ENCODE measurements at regions not wholly inside any gene's neighbourhood (a gene's known extent, or its start where the extent isn't known, plus 50 kb on each side); places are given as distances from the start of the nearest gene placed in this dataset.

- Histone ChIP-seq H4K5ac (ENCODE audit: insufficient read length, low read depth, low read length) (no peak overlapping the region), H3K4me3 (ENCODE audit: extremely low read depth in 1 of 4, insufficient read depth in 2 of 4, low read depth in 3 of 4, low read length in 4 of 4) (no peak overlapping the region), H3K36me3 (ENCODE audit: control insufficient read depth in 2 of 4, insufficient read depth in 4 of 4, low read length in 3 of 4) (no peaks in the 10 kb centered on the region), H2BK5ac (ENCODE audit: low read depth, low read length) (no peak overlapping the region), H3K9ac (replicated peaks in 1 of 4; ENCODE audit: extremely low read depth in 1 of 4, low read depth in 3 of 4, low read length in 3 of 4) (no peak overlapping the region), H2BK15ac (ENCODE audit: low read length) (no peak overlapping the region), H3K14ac (ENCODE audit: insufficient read length) (no peak overlapping the region), H3K4ac (replicated peaks; ENCODE audit: insufficient read length, low read depth, low read length) (no peak overlapping the region), H3K4me1 (replicated peaks in 1 of 4; ENCODE audit: control insufficient read depth in 3 of 4, insufficient read depth in 4 of 4, low read length in 3 of 4) (peaks cover 0 to 4% (median 3%) of the 10 kb centered on the region in 4 experiments; a peak in 3 of 7 replicates), H3K23me2 (ENCODE audit: low read depth, low read length) (no peaks in the 10 kb centered on the region), H2AK5ac (ENCODE audit: low read depth, low read length) (no peak overlapping the region), H3K27ac (ENCODE audit: low read depth, low read length) (no peak overlapping the region), H3K79me1 (ENCODE audit: low read depth, low read length) (no peaks in the 10 kb centered on the region), H4K91ac (replicated peaks; ENCODE audit: insufficient read length, low read length) (no peak overlapping the region), H3K56ac (replicated peaks; ENCODE audit: insufficient read length, low read depth, low read length) (no peak overlapping the region), H3K9me3 (ENCODE audit: insufficient read depth in 2 of 2, low read depth in 1 of 2, low read length in 1 of 2) (no peaks in the 10 kb centered on the region), H2BK120ac (replicated peaks; ENCODE audit: low read depth, low read length) (no peak overlapping the region), H3K18ac (ENCODE audit: extremely low read depth, low read length) (no peak overlapping the region), H4K8ac (ENCODE audit: extremely low read depth, insufficient read depth, low read length) (no peak overlapping the region), H3K4me2 (ENCODE audit: insufficient read depth in 1 of 2, low read depth in 2 of 2, low read length in 2 of 2) (no peak overlapping the region), H3K27me3 (replicated peaks in 1 of 4; ENCODE audit: control insufficient read depth in 3 of 4, extremely low read depth in 1 of 4, insufficient read depth in 3 of 4, low read length in 3 of 4) (no peaks in the 10 kb centered on the region; a peak in 3 of 7 replicates), H2BK12ac (ENCODE audit: low read depth, low read length) (no peak overlapping the region), H3K79me2 (ENCODE audit: control insufficient read depth in 1 of 2, insufficient read depth in 2 of 2, low read length in 2 of 2) (no peaks in the 10 kb centered on the region), H4K20me1 (replicated peaks in 1 of 2; ENCODE audit: control insufficient read depth in 1 of 2, insufficient read depth in 2 of 2, low read length in 2 of 2) (no peaks in the 10 kb centered on the region), H2AFZ (ENCODE audit: low read length) (no peak overlapping the region), H3K23ac (ENCODE audit: insufficient read length) (no peak overlapping the region), H2BK20ac (ENCODE audit: low read length) (no peak overlapping the region)
- WGBS, 2 experiments (ENCODE audit: extremely low coverage in 1 of 2, insufficient coverage in 1 of 2, insufficient read length in 1 of 2, insufficient replicate concordance in 2 of 2, low coverage in 1 of 2, low lambda C conversion rate in 2 of 2, missing lambda C conversion rate in 1 of 2) = 90% methylated on average over 13 of the region's 13 CpGs; no CpG with 5 or more reads in 1 of the 2 experiments
- POLR2A ChIA-PET (ENCODE audit: partially characterized antibody) = no interaction called here
- FAIRE-seq (no peak), DNase-seq (ENCODE audit: low read depth in 1 of 2, low spot score in 2 of 2) (no peak)
- CTCF ChIA-PET (ENCODE audit: partially characterized antibody) = interaction anchor here (0.9 to 1.5 kb wide), 3 partner anchors 9 to 66 kb away, joined by 3 to 4 read pairs (median 4); no protein-coding TSS in a partner anchor
- no peak for TF ChIP-seq RBBP5 (IDR thresholded peaks at IDR 0.05; ENCODE audit: borderline replicate concordance, low read depth, low read length)
- TF ChIP-seq ATF3 (IDR thresholded peaks at IDR 0.05; ENCODE audit: insufficient read depth, low read depth, low read length) = no peak
- no peak for TF ChIP-seq SIN3A (conservative IDR thresholded peaks at IDR 0.05 in 1 of 2, IDR thresholded peaks at IDR 0.05 in 1 of 2; ENCODE audit: low read depth in 1 of 2, low read length in 2 of 2)
- no peak for TF ChIP-seq KDM4A (IDR thresholded peaks at IDR 0.05; ENCODE audit: low read depth, low read length, severe bottlenecking)
- no peak for TF ChIP-seq POLR2AphosphoS5 (IDR thresholded peaks at IDR 0.05; ENCODE audit: low read depth, low read length)
- TF ChIP-seq MAX (IDR thresholded peaks at IDR 0.05) = peak; percentile 66
- TF ChIP-seq CTBP2 (IDR thresholded peaks at IDR 0.05; ENCODE audit: borderline replicate concordance, insufficient read depth, insufficient read length, low read length) = no peak
- peak; percentile 57; the same call in 1 of the 2 replicates for TF ChIP-seq E2F6 (IDR thresholded peaks at IDR 0.05)
- TF ChIP-seq HDAC2 (IDR thresholded peaks at IDR 0.05; ENCODE audit: borderline replicate concordance in 1 of 2, low read depth in 2 of 2, low read length in 2 of 2) = no peak
- TF ChIP-seq MAFK (IDR thresholded peaks at IDR 0.05; ENCODE audit: low read depth, low read length) = no peak
- TF ChIP-seq TCF12 (IDR thresholded peaks at IDR 0.05; ENCODE audit: low read depth, low read length) = no peak
Observed at GRCh38 chr15:70442616-70443321, 320.6 kb downstream of the UACA start.

All from H1 (cell line).